SK-N-SH (cell line): ENCODE measurements at regions not wholly inside any gene's neighbourhood (a gene's known extent, or its start where the extent isn't known, plus 50 kb on each side); places are given as distances from the start of the nearest gene placed in this dataset.

Experiments used
- CTCF ChIA-PET: fragments of 300-600, 350-600 bp; formaldehyde crosslinking; extraction: SDS; loops from one replicate; lab custom pipeline; 2021; lab: Yijun Ruan, JAX
- POLR2A ChIA-PET: fragments of 350-600 bp; sonication (Branson Sonifier 250); formaldehyde crosslinking; extraction: SDS; loops from one replicate; lab custom pipeline; 2020; ENCODE audit warnings: antibody characterized with exemption, inconsistent platforms; lab: Yijun Ruan, JAX
- DNase-seq: peaks from one replicate; pipeline ENCODE4 v3.0.0; 2012
- H2AFZ ChIP-seq: fragments of 200-600 bp; sonication (generic); 2 replicates; pipeline ENCODE4 v1.8.1; 2016; ENCODE audit warnings: antibody characterized with exemption, mild to moderate bottlenecking, low read depth
- H3F3A ChIP-seq: fragments of 200-600 bp; sonication (generic); replicated peaks from 2 replicates; pipeline ENCODE3; 2016; ENCODE audit warnings: antibody characterized with exemption, mild to moderate bottlenecking; ENCODE audit not compliant: insufficient read depth
- H3K27ac ChIP-seq, 2 experiments: fragments of 200-500 bp in 1 of 2; fragments of 200-600 bp in 1 of 2; sonication (Bioruptor generic) in 1 of 2; sonication (generic), shearing (Covaris generic) in 1 of 2; 2 replicates each; pipeline versions ENCODE4 v1.5.1 to v1.6.1; 2014 to 2016; ENCODE audit warnings: low read depth in 2 of 2, inconsistent platforms in 1 of 2, low read length in 1 of 2, mild to moderate bottlenecking in 1 of 2, mixed read lengths in 1 of 2
- H3K27me3 ChIP-seq: fragments of 200-600 bp; sonication (generic), shearing (Covaris generic); 2 replicates; pipeline ENCODE4 v1.6.1; 2016; ENCODE audit warnings: mixed run types; ENCODE audit not compliant: insufficient read depth
- H3K36me3 ChIP-seq, 2 experiments: fragments of 200-500 bp in 1 of 2; fragments of 200-600 bp in 1 of 2; sonication (Bioruptor generic) in 1 of 2; sonication (generic) in 1 of 2; replicated peaks in 1 of 2; 2 replicates each; pipeline versions ENCODE3 to v1.5.1; 2014 to 2016; ENCODE audit warnings: low read length in 1 of 2, mild to moderate bottlenecking in 1 of 2; ENCODE audit not compliant: insufficient read depth in 2 of 2, control insufficient read depth in 1 of 2
- H3K4me1 ChIP-seq, 2 experiments: fragments of 200-500 bp in 1 of 2; fragments of 200-600 bp in 1 of 2; sonication (Bioruptor generic) in 1 of 2; sonication (generic), shearing (Covaris generic) in 1 of 2; 2 replicates each; pipeline versions ENCODE4 v1.5.1 to v1.6.1; 2014 to 2016; ENCODE audit warnings: low read depth in 1 of 2, low read length in 1 of 2, mixed run types in 1 of 2; ENCODE audit not compliant: insufficient read depth in 2 of 2, control insufficient read depth in 1 of 2
- H3K4me2 ChIP-seq: fragments of 200-600 bp; sonication (generic), shearing (Covaris generic); 2 replicates; pipeline ENCODE4 v1.6.1; 2017; ENCODE audit warnings: mixed run types
- H3K4me3 ChIP-seq, 2 experiments: fragments of 200-500 bp in 1 of 2; fragments of 200-600 bp in 1 of 2; sonication (Bioruptor generic) in 1 of 2; sonication (generic), shearing (Covaris generic) in 1 of 2; 2 replicates each; pipeline versions ENCODE4 v1.5.1 to v1.8.1; 2014 to 2016; ENCODE audit warnings: low read depth in 2 of 2, inconsistent platforms in 1 of 2, low read length in 1 of 2, mild to moderate bottlenecking in 1 of 2, mixed read lengths in 1 of 2, moderate library complexity in 1 of 2
- H3K79me2 ChIP-seq: fragments of 200-600 bp; sonication (generic); 2 replicates; pipeline ENCODE4 v1.8.1; 2017; ENCODE audit warnings: mild to moderate bottlenecking; ENCODE audit not compliant: insufficient read depth
- H3K9ac ChIP-seq: fragments of 200-600 bp; sonication (generic); 2 replicates; pipeline ENCODE4 v1.6.1; 2017; ENCODE audit warnings: mixed run types
- H3K9me2 ChIP-seq: fragments of 200-600 bp; sonication (generic); 2 replicates; pipeline ENCODE4 v1.6.1; 2017; ENCODE audit warnings: mixed run types
- H3K9me3 ChIP-seq: fragments of 200-600 bp; sonication (generic); 2 replicates; pipeline ENCODE4 v1.6.1; 2017; ENCODE audit warnings: mixed run types, mild to moderate bottlenecking, moderate library complexity
- H4K20me1 ChIP-seq: fragments of 200-600 bp; sonication (generic); 2 replicates; pipeline ENCODE4 v1.6.1; 2017; ENCODE audit warnings: mild to moderate bottlenecking, mixed run types; ENCODE audit not compliant: insufficient read depth
- EZH2phosphoT487 ChIP-seq: fragments of 200-600 bp; sonication (generic); IDR thresholded peaks from 2 replicates; pipeline ENCODE4 v1.6.1; 2017; ENCODE audit warnings: low read depth, mixed run types, mild to moderate bottlenecking, antibody characterized with exemption, moderate library complexity, borderline replicate concordance
- FOSL2 ChIP-seq: IDR thresholded peaks from 2 replicates; pipeline ENCODE4 v1.4.0; 2012; ENCODE audit warnings: low read depth, mild to moderate bottlenecking, moderate library complexity, borderline replicate concordance
- FOXJ3 ChIP-seq: sonication (generic); formaldehyde crosslinking; IDR thresholded peaks from 2 replicates; pipeline ENCODE4 v1.5.1; 2020; ENCODE audit warnings: mild to moderate bottlenecking, missing genetic modification reagents
- GABPA ChIP-seq: IDR thresholded peaks from 2 replicates; pipeline ENCODE4 v1.4.0; 2012; ENCODE audit warnings: low read depth, mild to moderate bottlenecking
- GATA2 ChIP-seq: sonication (generic); formaldehyde crosslinking; IDR thresholded peaks from 2 replicates; pipeline ENCODE4 v1.5.0; 2020; ENCODE audit warnings: mild to moderate bottlenecking, missing genetic modification reagents
- JUND ChIP-seq: IDR thresholded peaks from 2 replicates; pipeline ENCODE4 v1.4.0; 2012
- MXI1 ChIP-seq: IDR thresholded peaks from 2 replicates; pipeline ENCODE4 v1.6.1; 2012; ENCODE audit warnings: mild to moderate bottlenecking, low read depth, low read length, improper control_type of control experiment
- NFIC ChIP-seq: IDR thresholded peaks from 2 replicates; pipeline ENCODE4 v1.4.0; 2012; ENCODE audit warnings: borderline replicate concordance
- NRF1 ChIP-seq: IDR thresholded peaks from 2 replicates; pipeline ENCODE4 v1.6.1; 2012; ENCODE audit warnings: low read depth, mild to moderate bottlenecking, low read length
- POLR2AphosphoS5 ChIP-seq: IDR thresholded peaks from 2 replicates; pipeline ENCODE4 v1.6.1; 2012; ENCODE audit warnings: low read depth, low read length
- RAD21 ChIP-seq: IDR thresholded peaks from 2 replicates; pipeline ENCODE4 v1.6.1; 2012; ENCODE audit warnings: mild to moderate bottlenecking, low read length
- RCOR1 ChIP-seq: fragments of 150-350 bp; IDR thresholded peaks from 2 replicates; pipeline ENCODE4 v1.6.1; 2017; ENCODE audit warnings: antibody characterized with exemption, low read length
- RFX5 ChIP-seq: IDR thresholded peaks from 2 replicates; pipeline ENCODE4 v1.6.1; 2012; ENCODE audit warnings: mild to moderate bottlenecking, improper control_type of control experiment, low read length
- RXRA ChIP-seq: IDR thresholded peaks from 2 replicates; pipeline ENCODE4 v1.4.0; 2012; ENCODE audit warnings: low read depth, mild to moderate bottlenecking, borderline replicate concordance
- TAF1 ChIP-seq: IDR thresholded peaks from 2 replicates; pipeline ENCODE4 v1.6.1; 2012; ENCODE audit warnings: low read depth, mild to moderate bottlenecking, low read length, moderate library complexity, borderline replicate concordance
- TCF12 ChIP-seq: IDR thresholded peaks from 2 replicates; pipeline ENCODE4 v1.4.0; 2012
- YY1 ChIP-seq: IDR thresholded peaks from 2 replicates; pipeline ENCODE4 v1.4.0; 2012; ENCODE audit warnings: low read depth, mild to moderate bottlenecking
- WGBS: methylation state at CpG from one replicate; pipeline ENCODE4 v1.1.6; 2017; ENCODE audit warnings: low lambda C conversion rate; 5-methylcytosine and 5-hydroxymethylcytosine counted together
- TF ChIP-seq, protein P1 (sequence below): fragments of 150-350 bp; IDR thresholded peaks from 2 replicates; pipeline ENCODE4 v1.6.1; 2016; ENCODE audit warnings: mild to moderate bottlenecking, low read depth, low read length
- TF ChIP-seq, protein P2 (sequence below): IDR thresholded peaks from 2 replicates; pipeline ENCODE4; 2012

DNA sequence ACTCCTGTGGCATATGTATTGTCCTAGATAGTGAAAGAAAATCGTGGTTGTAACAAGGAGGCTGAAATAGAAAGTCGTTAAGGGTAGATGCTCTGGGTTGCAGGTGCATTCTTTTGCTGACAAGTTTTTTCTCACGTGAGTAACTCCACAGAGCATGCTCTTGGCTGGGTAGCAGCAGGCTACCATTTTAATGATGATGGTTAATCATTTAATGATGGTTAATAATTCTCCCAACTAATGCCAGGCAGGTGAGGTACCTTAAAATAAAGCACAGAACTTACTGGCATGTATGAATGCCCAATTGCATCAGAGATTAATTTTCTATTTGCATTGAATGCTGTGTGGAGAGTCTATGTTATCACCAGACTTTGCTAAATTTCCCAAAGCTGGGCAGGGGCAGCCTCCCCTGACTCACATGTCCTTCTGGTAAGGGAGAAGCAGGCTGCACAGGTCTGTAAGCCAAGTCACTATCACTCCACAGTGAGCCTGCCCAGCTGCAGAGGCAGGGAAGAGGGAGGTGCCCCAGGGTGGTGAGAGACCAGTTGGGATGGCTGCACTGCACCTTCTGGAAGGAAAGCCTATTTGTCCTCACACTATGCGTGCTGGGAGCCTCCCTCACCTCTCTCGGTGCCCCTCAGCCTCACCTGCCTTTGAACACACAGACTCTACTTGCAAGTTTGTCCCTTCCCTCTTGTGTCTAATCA lies 287.0 kb upstream of the IGFBP3 start:
- H3K27me3 ChIP-seq: no peaks in the 10 kb centered on the region
- no peak overlapping the region for H3K27ac ChIP-seq
- TF ChIP-seq NFIC (no peak), RCOR1 (no peak), JUND (no peak), RAD21 (no peak), RFX5 (no peak), FOSL2 (no peak), TCF12 (no peak), MXI1 (no peak), FOXJ3 (no peak), RXRA (no peak), TAF1 (no peak), GATA2 (CRISPR knock-in tag) (no peak), POLR2AphosphoS5 (no peak), GABPA (no peak), EZH2phosphoT487 (no peak), YY1 (no peak), NRF1 (no peak)
- TF ChIP-seq, protein P1, sequence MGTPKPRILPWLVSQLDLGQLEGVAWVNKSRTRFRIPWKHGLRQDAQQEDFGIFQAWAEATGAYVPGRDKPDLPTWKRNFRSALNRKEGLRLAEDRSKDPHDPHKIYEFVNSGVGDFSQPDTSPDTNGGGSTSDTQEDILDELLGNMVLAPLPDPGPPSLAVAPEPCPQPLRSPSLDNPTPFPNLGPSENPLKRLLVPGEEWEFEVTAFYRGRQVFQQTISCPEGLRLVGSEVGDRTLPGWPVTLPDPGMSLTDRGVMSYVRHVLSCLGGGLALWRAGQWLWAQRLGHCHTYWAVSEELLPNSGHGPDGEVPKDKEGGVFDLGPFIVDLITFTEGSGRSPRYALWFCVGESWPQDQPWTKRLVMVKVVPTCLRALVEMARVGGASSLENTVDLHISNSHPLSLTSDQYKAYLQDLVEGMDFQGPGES: no peak
- TF ChIP-seq, protein P2, sequence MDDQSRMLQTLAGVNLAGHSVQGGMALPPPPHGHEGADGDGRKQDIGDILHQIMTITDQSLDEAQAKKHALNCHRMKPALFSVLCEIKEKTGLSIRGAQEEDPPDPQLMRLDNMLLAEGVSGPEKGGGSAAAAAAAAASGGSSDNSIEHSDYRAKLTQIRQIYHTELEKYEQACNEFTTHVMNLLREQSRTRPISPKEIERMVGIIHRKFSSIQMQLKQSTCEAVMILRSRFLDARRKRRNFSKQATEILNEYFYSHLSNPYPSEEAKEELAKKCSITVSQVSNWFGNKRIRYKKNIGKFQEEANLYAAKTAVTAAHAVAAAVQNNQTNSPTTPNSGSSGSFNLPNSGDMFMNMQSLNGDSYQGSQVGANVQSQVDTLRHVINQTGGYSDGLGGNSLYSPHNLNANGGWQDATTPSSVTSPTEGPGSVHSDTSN: no peak
- H4K20me1 ChIP-seq: no peaks in the 10 kb centered on the region
- no peaks in the 10 kb centered on the region for H3K9me3 ChIP-seq
- H3K4me1 ChIP-seq: no peaks in the 10 kb centered on the region
- H2AFZ ChIP-seq: no peak overlapping the region
- no peaks in the 10 kb centered on the region for H3K79me2 ChIP-seq
- no peaks in the 10 kb centered on the region for H3K9me2 ChIP-seq
- H3K9ac ChIP-seq: no peak overlapping the region
- H3K4me2 ChIP-seq: no peak overlapping the region
- no peak overlapping the region for H3K4me3 ChIP-seq
- H3K36me3 ChIP-seq: no peaks in the 10 kb centered on the region
- ChIA-PET POLR2A (no interaction called here), CTCF (no interaction called here)
- no peak for DNase-seq
- 36% methylated on average over 5 of the region's 5 CpGs for WGBS
- H3F3A ChIP-seq: no peaks in the 10 kb centered on the region
